ENCODE measurements at regions not wholly inside any gene's neighbourhood (a gene's known extent, or its start where the extent isn't known, plus 50 kb on each side); places are given as distances from the start of the nearest gene placed in this dataset.
"Not testable (repeated sequence)": the region's sequence is repeated elsewhere in the genome, so short reads cannot be mapped to it uniquely, and the experiment has no call there.

- H3K4me1 Mint-ChIP-seq (ENCODE audit: low read depth): no peaks in the 10 kb centered on the region
- H3K9me3 Mint-ChIP-seq (ENCODE audit: low read depth): peaks cover 3% of the 10 kb centered on the region
- no peak overlapping the region for H3K4me3 Mint-ChIP-seq (ENCODE audit: low read depth)
- no peaks in the 10 kb centered on the region for H3K36me3 Mint-ChIP-seq (ENCODE audit: insufficient read depth)
- no peak overlapping the region for H3K27ac Mint-ChIP-seq
- H3K27me3 Mint-ChIP-seq: no peaks in the 10 kb centered on the region
- DNase-seq (ENCODE audit: low spot score, unreplicated experiment): no peak
- no peak for TF ChIP-seq CTCF (IDR thresholded peaks at IDR 0.05; ENCODE audit: unreplicated experiment)
These were observed 823.6 kb upstream of the ARRDC3 start for GRCh38 chr5:92206681-92207080.

DNA sequence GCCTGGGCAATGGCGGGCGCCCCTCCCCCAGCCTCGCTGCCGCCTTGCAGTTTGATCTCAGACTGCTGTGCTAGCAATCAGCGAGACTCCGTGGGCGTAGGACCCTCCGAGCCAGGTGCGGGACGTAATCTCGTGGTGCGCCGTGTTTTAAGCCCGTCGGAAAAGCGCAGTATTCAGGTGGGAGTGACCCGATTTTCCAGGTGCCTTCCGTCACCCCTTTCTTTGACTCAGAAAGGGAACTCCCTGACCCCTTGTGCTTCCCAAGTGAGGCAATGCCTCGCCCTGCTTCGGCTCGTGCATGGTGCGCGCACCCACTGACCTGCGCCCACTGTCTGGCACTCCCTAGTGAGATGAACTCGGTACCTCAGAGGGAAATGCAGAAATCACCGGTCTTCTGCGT is 815.9 kb upstream of the ARRDC3 start:
- not testable (repeated sequence) for DNase-seq (ENCODE audit: low spot score, unreplicated experiment); H3K27ac Mint-ChIP-seq; H3K36me3 Mint-ChIP-seq (ENCODE audit: insufficient read depth); H3K9me3 Mint-ChIP-seq (ENCODE audit: low read depth); H3K4me3 Mint-ChIP-seq (ENCODE audit: low read depth); H3K27me3 Mint-ChIP-seq; H3K4me1 Mint-ChIP-seq (ENCODE audit: low read depth)

GRCh38 chr5:92181656-92182055 is 798.5 kb upstream of the ARRDC3 start:
- peaks cover 4% of the 10 kb centered on the region for H3K4me1 Mint-ChIP-seq (ENCODE audit: low read depth)

DNA sequence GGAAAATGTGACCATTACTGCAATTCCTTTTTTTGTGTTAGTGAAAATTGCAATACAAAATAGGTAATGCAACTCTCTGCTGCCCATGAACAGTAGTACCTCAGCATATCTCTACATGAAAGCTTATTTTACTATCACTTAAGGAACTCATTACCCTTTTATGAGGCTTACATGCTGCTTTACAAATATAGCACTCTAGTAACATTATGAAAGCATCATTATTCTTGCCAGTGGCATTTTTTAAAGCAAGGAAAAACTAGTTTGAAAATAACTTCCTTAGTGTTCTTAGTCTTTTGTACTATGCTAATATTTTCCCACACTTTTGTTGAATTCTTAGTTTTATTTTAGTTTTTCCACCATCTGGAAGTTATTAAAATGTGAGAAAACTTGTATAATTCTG is 797.3 kb upstream of the ARRDC3 start:
- Mint-ChIP-seq H3K4me3 (ENCODE audit: low read depth) (no peak overlapping the region), H3K27ac (no peak overlapping the region), H3K27me3 (no peaks in the 10 kb centered on the region), H3K9me3 (ENCODE audit: low read depth) (no peaks in the 10 kb centered on the region), H3K36me3 (ENCODE audit: insufficient read depth) (no peaks in the 10 kb centered on the region), H3K4me1 (ENCODE audit: low read depth) (no peaks in the 10 kb centered on the region)
- no peak for TF ChIP-seq CTCF (IDR thresholded peaks at IDR 0.05; ENCODE audit: unreplicated experiment)
- no peak for DNase-seq (ENCODE audit: low spot score, unreplicated experiment)

More at GRCh38 chr5:92181656-92182055, 798.5 kb upstream of the ARRDC3 start:
- H3K27ac Mint-ChIP-seq: no peak overlapping the region
- no peak for DNase-seq (ENCODE audit: low spot score, unreplicated experiment)
- no peak for TF ChIP-seq CTCF (IDR thresholded peaks at IDR 0.05; ENCODE audit: unreplicated experiment)
- H3K9me3 Mint-ChIP-seq (ENCODE audit: low read depth): no peaks in the 10 kb centered on the region
- H3K4me3 Mint-ChIP-seq (ENCODE audit: low read depth): no peak overlapping the region
- H3K27me3 Mint-ChIP-seq: no peaks in the 10 kb centered on the region
- no peaks in the 10 kb centered on the region for H3K36me3 Mint-ChIP-seq (ENCODE audit: insufficient read depth)

GRCh38 chr5:92179651-92180050 is 796.5 kb upstream of the ARRDC3 start:
- H3K4me1 Mint-ChIP-seq (ENCODE audit: low read depth): no peaks in the 10 kb centered on the region
- H3K27me3 Mint-ChIP-seq: no peaks in the 10 kb centered on the region
- H3K9me3 Mint-ChIP-seq (ENCODE audit: low read depth): no peaks in the 10 kb centered on the region
- H3K4me3 Mint-ChIP-seq (ENCODE audit: low read depth): no peak overlapping the region
- no peak for DNase-seq (ENCODE audit: low spot score, unreplicated experiment)
- no peak overlapping the region for H3K27ac Mint-ChIP-seq
- no peak for TF ChIP-seq CTCF (IDR thresholded peaks at IDR 0.05; ENCODE audit: unreplicated experiment)
- no peaks in the 10 kb centered on the region for H3K36me3 Mint-ChIP-seq (ENCODE audit: insufficient read depth)

DNA sequence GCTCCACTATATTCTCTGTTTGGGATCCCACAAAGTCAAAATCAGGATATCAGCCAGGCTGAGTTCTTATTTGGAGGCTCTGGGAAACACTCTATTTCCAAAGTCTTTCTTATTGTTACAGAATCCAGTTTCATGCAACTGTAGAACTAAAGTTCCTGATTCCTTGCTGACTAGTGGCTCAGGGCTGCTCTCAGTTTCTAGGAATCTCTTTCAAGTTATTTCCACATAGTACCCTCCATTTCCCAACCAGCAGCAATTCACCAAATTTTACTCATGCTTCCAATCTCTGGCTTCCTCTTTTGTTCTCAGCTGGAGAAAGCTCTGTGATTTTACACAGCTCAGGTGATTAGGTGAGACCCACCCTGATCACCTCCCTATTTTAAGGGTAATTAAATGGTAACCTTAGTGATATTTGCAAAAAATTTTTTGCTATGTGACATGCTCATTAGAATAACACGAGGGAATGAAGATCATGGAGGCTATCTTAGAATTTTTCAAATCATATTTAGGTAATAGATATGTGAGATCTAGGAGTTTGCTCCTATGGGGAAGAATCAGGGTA is 794.9 kb upstream of the ARRDC3 start:
- TF ChIP-seq CTCF (IDR thresholded peaks at IDR 0.05; ENCODE audit: unreplicated experiment): no peak
- no peak overlapping the region for H3K27ac Mint-ChIP-seq
- H3K27me3 Mint-ChIP-seq: no peaks in the 10 kb centered on the region
- H3K9me3 Mint-ChIP-seq (ENCODE audit: low read depth): no peaks in the 10 kb centered on the region
- H3K4me1 Mint-ChIP-seq (ENCODE audit: low read depth): no peaks in the 10 kb centered on the region
- no peak for DNase-seq (ENCODE audit: low spot score, unreplicated experiment)
- no peak overlapping the region for H3K4me3 Mint-ChIP-seq (ENCODE audit: low read depth)
- no peaks in the 10 kb centered on the region for H3K36me3 Mint-ChIP-seq (ENCODE audit: insufficient read depth)
